A549 (cell line): ENCODE measurements at regions not wholly inside any gene's neighbourhood (a gene's known extent, or its start where the extent isn't known, plus 50 kb on each side); places are given as distances from the start of the nearest gene placed in this dataset.

Experiments
- CEBPB ChIP-seq, 2 experiments: fragments of >200 bp in 1 of 2; sonication (Bioruptor Twin) in 1 of 2; formaldehyde crosslinking in 1 of 2; IDR thresholded peaks; 2 replicates each; pipeline ENCODE4 v1.6.1; 2012 to 2016
- POLR2A ChIP-seq: IDR thresholded peaks from 2 replicates; pipeline ENCODE4 v1.6.1; 2012; ENCODE audit warnings: mild to moderate bottlenecking, low read length
- SMC3 ChIP-seq: fragments of >200 bp; sonication (Bioruptor Twin); formaldehyde crosslinking; IDR thresholded peaks from 3 replicates; pipeline ENCODE4 v1.6.1; 2018; ENCODE audit warnings: inconsistent platforms
- TF ChIP-seq, protein P1 (sequence below): IDR thresholded peaks from 2 replicates; pipeline ENCODE4 v1.6.1; 2012

DNA sequence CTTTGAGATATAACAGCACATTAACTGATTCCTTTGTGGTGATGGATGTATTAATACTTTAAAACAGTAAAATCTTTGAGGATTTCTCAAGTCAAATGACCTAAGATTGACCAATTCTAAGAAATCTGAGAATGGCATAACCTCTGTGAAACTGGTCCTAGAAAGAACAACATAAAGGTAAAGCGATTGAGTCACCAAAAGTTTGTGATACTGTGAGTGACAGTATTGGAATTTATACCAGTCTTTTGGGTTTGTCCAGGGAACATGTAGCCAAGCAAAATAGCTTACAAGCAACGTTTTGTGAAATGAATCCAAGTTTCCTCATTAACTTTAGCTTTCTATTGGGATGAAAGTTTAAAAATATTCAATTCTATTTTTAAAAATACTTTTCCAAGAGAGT lies 157.4 kb upstream of the TMEM196 start:
- no peak for TF ChIP-seq SMC3
- TF ChIP-seq POLR2A, result no peak
- no peak for TF ChIP-seq CEBPB (IDR thresholded peaks at IDR 0.05)
- TF ChIP-seq, protein P1, sequence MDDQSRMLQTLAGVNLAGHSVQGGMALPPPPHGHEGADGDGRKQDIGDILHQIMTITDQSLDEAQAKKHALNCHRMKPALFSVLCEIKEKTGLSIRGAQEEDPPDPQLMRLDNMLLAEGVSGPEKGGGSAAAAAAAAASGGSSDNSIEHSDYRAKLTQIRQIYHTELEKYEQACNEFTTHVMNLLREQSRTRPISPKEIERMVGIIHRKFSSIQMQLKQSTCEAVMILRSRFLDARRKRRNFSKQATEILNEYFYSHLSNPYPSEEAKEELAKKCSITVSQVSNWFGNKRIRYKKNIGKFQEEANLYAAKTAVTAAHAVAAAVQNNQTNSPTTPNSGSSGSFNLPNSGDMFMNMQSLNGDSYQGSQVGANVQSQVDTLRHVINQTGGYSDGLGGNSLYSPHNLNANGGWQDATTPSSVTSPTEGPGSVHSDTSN, result no peak
